ENCODE measurements at regions not wholly inside any gene's neighbourhood (a gene's known extent, or its start where the extent isn't known, plus 50 kb on each side); places are given as distances from the start of the nearest gene placed in this dataset.

DNA sequence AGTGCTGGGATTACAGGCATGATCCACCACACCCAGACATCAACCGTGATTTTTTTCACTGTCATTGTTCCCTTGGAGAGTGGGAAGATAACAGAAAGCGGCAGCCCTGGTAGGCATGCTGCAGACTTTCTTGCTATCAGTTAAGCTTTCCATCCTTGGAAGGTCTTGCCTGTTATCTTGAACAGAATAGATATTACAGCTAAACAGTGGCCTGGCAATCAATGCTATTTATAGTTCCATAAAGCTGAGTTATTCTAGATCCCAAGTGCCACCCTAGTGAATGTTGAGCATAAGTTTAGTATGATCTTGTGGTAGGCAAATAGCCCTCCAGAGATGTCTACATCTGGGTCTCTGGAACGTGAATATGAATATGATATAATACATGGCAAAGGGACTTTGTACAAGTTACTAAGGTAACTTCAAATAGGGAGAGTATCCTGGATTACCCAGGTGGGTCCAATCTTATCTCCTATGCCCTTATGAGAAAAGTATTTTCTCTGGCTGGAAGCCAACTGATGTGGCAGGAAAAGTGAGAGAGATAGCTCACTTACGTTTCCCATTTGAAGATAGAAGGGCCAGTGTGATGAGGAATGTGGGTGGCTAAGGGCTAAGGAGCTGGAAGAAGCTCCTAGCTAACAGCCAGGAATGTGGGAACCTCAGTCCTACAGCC, 609.1 kb upstream of the IGFBP3 start:
- Histone ChIP-seq H3K27ac (no peak overlapping the region), H4K20me1 (ENCODE audit: insufficient read depth) (no peaks in the 10 kb centered on the region), H3K4me2 (no peak overlapping the region), H3K9ac (no peak overlapping the region), H3K4me3 (IDR thresholded peaks at IDR 0.05; ENCODE audit: insufficient read depth, low read depth, low read length) (no peak overlapping the region), H2AFZ (ENCODE audit: low read depth) (no peak overlapping the region), H3K79me2 (ENCODE audit: insufficient read depth, low read depth) (no peaks in the 10 kb centered on the region), H3K4me1 (ENCODE audit: low read depth, poor library complexity, severe bottlenecking) (no peaks in the 10 kb centered on the region), H3K36me3 (ENCODE audit: insufficient read depth) (no peaks in the 10 kb centered on the region), H3K27me3 (ENCODE audit: insufficient read depth, low read depth) (no peaks in the 10 kb centered on the region)
- TF ChIP-seq, protein P1, sequence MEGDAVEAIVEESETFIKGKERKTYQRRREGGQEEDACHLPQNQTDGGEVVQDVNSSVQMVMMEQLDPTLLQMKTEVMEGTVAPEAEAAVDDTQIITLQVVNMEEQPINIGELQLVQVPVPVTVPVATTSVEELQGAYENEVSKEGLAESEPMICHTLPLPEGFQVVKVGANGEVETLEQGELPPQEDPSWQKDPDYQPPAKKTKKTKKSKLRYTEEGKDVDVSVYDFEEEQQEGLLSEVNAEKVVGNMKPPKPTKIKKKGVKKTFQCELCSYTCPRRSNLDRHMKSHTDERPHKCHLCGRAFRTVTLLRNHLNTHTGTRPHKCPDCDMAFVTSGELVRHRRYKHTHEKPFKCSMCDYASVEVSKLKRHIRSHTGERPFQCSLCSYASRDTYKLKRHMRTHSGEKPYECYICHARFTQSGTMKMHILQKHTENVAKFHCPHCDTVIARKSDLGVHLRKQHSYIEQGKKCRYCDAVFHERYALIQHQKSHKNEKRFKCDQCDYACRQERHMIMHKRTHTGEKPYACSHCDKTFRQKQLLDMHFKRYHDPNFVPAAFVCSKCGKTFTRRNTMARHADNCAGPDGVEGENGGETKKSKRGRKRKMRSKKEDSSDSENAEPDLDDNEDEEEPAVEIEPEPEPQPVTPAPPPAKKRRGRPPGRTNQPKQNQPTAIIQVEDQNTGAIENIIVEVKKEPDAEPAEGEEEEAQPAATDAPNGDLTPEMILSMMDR (conservative IDR thresholded peaks at IDR 0.05; ENCODE audit: low read depth, low read length), result no peak

DNA sequence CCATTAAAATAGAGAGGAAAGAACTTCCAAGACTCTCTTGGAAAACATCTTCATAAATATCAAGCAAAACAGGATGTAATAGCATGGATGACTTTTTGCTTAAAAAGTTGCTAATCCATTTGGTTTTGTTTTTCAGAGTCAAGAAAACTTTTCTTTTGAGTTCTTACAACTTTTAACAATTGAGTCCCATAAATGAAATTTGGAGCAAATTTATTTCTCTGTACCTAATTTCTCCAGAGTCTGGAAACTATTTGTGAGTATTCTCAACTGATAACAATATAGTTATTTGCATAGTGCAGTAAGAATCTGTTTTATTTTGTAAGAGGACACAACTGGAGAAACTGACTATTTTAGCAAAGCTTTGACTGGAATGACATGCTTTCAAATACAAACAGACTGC, 606.3 kb upstream of the IGFBP3 start:
- Histone ChIP-seq H3K4me2 (no peak overlapping the region), H3K27me3 (ENCODE audit: insufficient read depth, low read depth) (no peaks in the 10 kb centered on the region), H3K36me3 (ENCODE audit: insufficient read depth) (no peaks in the 10 kb centered on the region), H2AFZ (ENCODE audit: low read depth) (no peak overlapping the region), H3K27ac (no peak overlapping the region), H3K9ac (no peak overlapping the region), H4K20me1 (ENCODE audit: insufficient read depth) (no peaks in the 10 kb centered on the region), H3K79me2 (ENCODE audit: insufficient read depth, low read depth) (no peaks in the 10 kb centered on the region), H3K4me3 (IDR thresholded peaks at IDR 0.05; ENCODE audit: insufficient read depth, low read depth, low read length) (no peak overlapping the region), H3K4me1 (ENCODE audit: low read depth, poor library complexity, severe bottlenecking) (no peaks in the 10 kb centered on the region)
- TF ChIP-seq, protein P1 (conservative IDR thresholded peaks at IDR 0.05; ENCODE audit: low read depth, low read length), result no peak

DNA sequence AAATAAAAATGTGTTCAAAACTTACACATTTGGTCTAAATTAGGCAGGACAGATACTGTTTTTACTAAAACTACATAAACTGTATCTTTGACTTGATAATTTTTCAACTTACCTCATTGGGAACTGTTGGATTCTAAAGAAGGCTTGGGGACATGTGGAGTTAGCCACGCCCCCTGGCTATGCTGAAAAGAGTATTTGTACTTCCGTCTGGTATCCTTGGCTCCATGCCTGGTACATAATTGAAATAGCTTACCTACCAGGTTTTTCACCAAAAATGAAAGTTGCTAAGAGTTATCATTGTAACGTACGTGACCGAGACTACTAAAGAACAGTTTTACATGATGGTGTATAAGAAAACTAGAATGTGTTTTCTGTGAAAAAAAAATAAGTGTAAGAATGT, 604.8 kb upstream of the IGFBP3 start:
- Histone ChIP-seq H3K4me1 (ENCODE audit: low read depth, poor library complexity, severe bottlenecking) (no peaks in the 10 kb centered on the region), H3K79me2 (ENCODE audit: insufficient read depth, low read depth) (no peaks in the 10 kb centered on the region), H3K27me3 (ENCODE audit: insufficient read depth, low read depth) (no peaks in the 10 kb centered on the region), H3K4me2 (no peak overlapping the region), H4K20me1 (ENCODE audit: insufficient read depth) (no peaks in the 10 kb centered on the region), H3K4me3 (IDR thresholded peaks at IDR 0.05; ENCODE audit: insufficient read depth, low read depth, low read length) (no peak overlapping the region), H3K27ac (no peak overlapping the region), H3K9ac (no peak overlapping the region), H3K36me3 (ENCODE audit: insufficient read depth) (no peaks in the 10 kb centered on the region), H2AFZ (ENCODE audit: low read depth) (no peak overlapping the region)
- TF ChIP-seq, protein P1 (conservative IDR thresholded peaks at IDR 0.05; ENCODE audit: low read depth, low read length), result no peak

DNA sequence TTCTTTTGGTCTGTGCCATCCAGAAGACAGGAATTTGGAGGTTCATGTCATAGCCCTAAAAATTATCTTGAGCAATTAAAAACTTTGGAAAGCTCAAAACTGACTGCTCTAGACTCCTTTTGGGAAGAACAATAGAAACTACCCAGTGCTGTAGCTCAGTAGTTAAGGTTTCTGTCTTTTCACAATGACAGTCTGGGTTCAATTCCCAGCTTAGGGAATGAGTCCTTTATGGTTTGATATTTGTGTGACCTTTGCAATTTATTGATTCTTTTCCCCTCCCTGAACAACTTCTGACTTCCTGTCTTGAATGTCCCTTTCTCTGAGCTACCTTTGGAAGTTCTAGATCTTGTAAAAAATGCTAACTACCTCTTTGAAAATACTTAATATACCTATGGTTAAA, 603.3 kb upstream of the IGFBP3 start:
- no peak overlapping the region for H3K9ac ChIP-seq
- H3K4me2 ChIP-seq, result no peak overlapping the region
- TF ChIP-seq, protein P1 (conservative IDR thresholded peaks at IDR 0.05; ENCODE audit: low read depth, low read length), result no peak
- no peaks in the 10 kb centered on the region for H3K79me2 ChIP-seq (ENCODE audit: insufficient read depth, low read depth)
- H3K4me1 ChIP-seq (ENCODE audit: low read depth, poor library complexity, severe bottlenecking), result no peaks in the 10 kb centered on the region
- H4K20me1 ChIP-seq (ENCODE audit: insufficient read depth), result no peaks in the 10 kb centered on the region
- no peak overlapping the region for H3K27ac ChIP-seq
- H3K4me3 ChIP-seq (IDR thresholded peaks at IDR 0.05; ENCODE audit: insufficient read depth, low read depth, low read length), result no peak overlapping the region
- H2AFZ ChIP-seq (ENCODE audit: low read depth), result no peak overlapping the region
- no peaks in the 10 kb centered on the region for H3K27me3 ChIP-seq (ENCODE audit: insufficient read depth, low read depth)
- H3K36me3 ChIP-seq (ENCODE audit: insufficient read depth), result no peaks in the 10 kb centered on the region
